DND-41 (cell line): ENCODE measurements at regions not wholly inside any gene's neighbourhood (a gene's known extent, or its start where the extent isn't known, plus 50 kb on each side); places are given as distances from the start of the nearest gene placed in this dataset.

Experiments used
- ATAC-seq: fragments of 200-7000 bp; cut with Tn5 transposase; 3 replicates; pipeline ENCODE4 v1.9.1; 2021; ENCODE audit warnings: low read depth; ENCODE audit not compliant: insufficient read depth
- DNase-seq: peaks from one replicate; pipeline ENCODE4 v3.0.0-alpha.2; 2020
- H2AFZ ChIP-seq: 2 replicates; pipeline ENCODE4 v1.6.0; 2012; ENCODE audit warnings: low read depth, low read length
- H3K27ac ChIP-seq: 2 replicates; pipeline ENCODE4 v1.5.1; 2012; ENCODE audit warnings: low read length, inconsistent platforms
- H3K27me3 ChIP-seq: fragments of 200-600 bp; sonication (generic); 2 replicates; pipeline ENCODE4 v1.6.0; 2012; ENCODE audit warnings: low read length, mild to moderate bottlenecking, inconsistent platforms; ENCODE audit not compliant: insufficient read depth, poor library complexity
- H3K36me3 ChIP-seq: 2 replicates; pipeline ENCODE4 v1.5.1; 2012; ENCODE audit warnings: low read length, inconsistent platforms; ENCODE audit not compliant: insufficient read depth
- H3K4me1 ChIP-seq: 2 replicates; pipeline ENCODE4 v1.5.1; 2012; ENCODE audit warnings: mild to moderate bottlenecking, low read length; ENCODE audit not compliant: insufficient read depth
- H3K4me2 ChIP-seq: 2 replicates; pipeline ENCODE4 v1.6.0; 2012; ENCODE audit warnings: mild to moderate bottlenecking, moderate library complexity, low read length, inconsistent platforms; ENCODE audit not compliant: insufficient read depth
- H3K4me3 ChIP-seq, 2 experiments: fragments of 200-600 bp in 1 of 2; shearing (Covaris generic) in 1 of 2; 2 replicates each; pipeline ENCODE4 v1.5.1; 2012 to 2016; ENCODE audit warnings: inconsistent platforms in 2 of 2, low read length in 2 of 2, mild to moderate bottlenecking in 2 of 2, low read depth in 1 of 2, moderate library complexity in 1 of 2
- H3K79me2 ChIP-seq: 2 replicates; pipeline ENCODE4 v1.6.0; 2012; ENCODE audit warnings: low read length, inconsistent platforms; ENCODE audit not compliant: insufficient read depth
- H3K9ac ChIP-seq: 2 replicates; pipeline ENCODE4 v1.6.0; 2012; ENCODE audit warnings: low read depth, mild to moderate bottlenecking, inconsistent platforms, low read length, moderate library complexity
- H3K9me3 ChIP-seq: 2 replicates; pipeline ENCODE4 v1.5.1; 2012; ENCODE audit warnings: low read length, moderate library complexity, mild to moderate bottlenecking, inconsistent platforms; ENCODE audit not compliant: insufficient read depth, severe bottlenecking
- H4K20me1 ChIP-seq: 2 replicates; pipeline ENCODE4 v1.6.0; 2012; ENCODE audit warnings: low read length; ENCODE audit not compliant: insufficient read depth
- CTCF ChIP-seq: IDR thresholded peaks from 2 replicates; pipeline ENCODE4 v1.5.1; 2012; ENCODE audit warnings: borderline replicate concordance, low read length, moderate library complexity, mild to moderate bottlenecking; ENCODE audit not compliant: poor library complexity, severe bottlenecking; ENCODE audit errors: extremely low read depth
- EZH2 ChIP-seq: IDR thresholded peaks from 3 replicates; pipeline ENCODE4 v1.6.1; 2012; ENCODE audit warnings: borderline replicate concordance, low read depth, mild to moderate bottlenecking, moderate library complexity, low read length, inconsistent platforms; ENCODE audit not compliant: severe bottlenecking

- no peak overlapping the region for H3K4me3 ChIP-seq
- no peaks in the 10 kb centered on the region for H3K4me1 ChIP-seq
- H3K9ac ChIP-seq: no peak overlapping the region
- no peak overlapping the region for H2AFZ ChIP-seq
- ATAC-seq (no peak), DNase-seq (no peak)
- TF ChIP-seq EZH2 (no peak), CTCF (no peak)
- no peaks in the 10 kb centered on the region for H3K27me3 ChIP-seq
- H3K4me2 ChIP-seq: no peak overlapping the region
- no peak overlapping the region for H3K27ac ChIP-seq
- no peaks in the 10 kb centered on the region for H3K36me3 ChIP-seq
- H3K79me2 ChIP-seq: no peaks in the 10 kb centered on the region
- H4K20me1 ChIP-seq: no peaks in the 10 kb centered on the region
- H3K9me3 ChIP-seq: no peaks in the 10 kb centered on the region
Measured at GRCh38 chr2:42900289-42900891, 108.0 kb upstream of the HAAO start.

GRCh38 chr2:42897358-42897757 is 105.0 kb upstream of the HAAO start:
- no peak for ATAC-seq
- Histone ChIP-seq H3K9ac (no peak overlapping the region), H3K4me1 (no peaks in the 10 kb centered on the region), H2AFZ (no peak overlapping the region), H3K4me3 (no peak overlapping the region), H3K4me2 (no peak overlapping the region), H3K27ac (no peak overlapping the region), H3K9me3 (no peaks in the 10 kb centered on the region), H3K27me3 (no peaks in the 10 kb centered on the region), H3K36me3 (no peaks in the 10 kb centered on the region), H3K79me2 (no peaks in the 10 kb centered on the region), H4K20me1 (no peaks in the 10 kb centered on the region)
- DNase-seq: no peak
- TF ChIP-seq CTCF (no peak), EZH2 (no peak)

- no peak overlapping the region for H3K4me3 ChIP-seq
- DNase-seq (no peak), ATAC-seq (no peak)
- no peaks in the 10 kb centered on the region for H4K20me1 ChIP-seq
- no peaks in the 10 kb centered on the region for H3K27me3 ChIP-seq
- no peak overlapping the region for H3K27ac ChIP-seq
- H2AFZ ChIP-seq: no peak overlapping the region
- H3K79me2 ChIP-seq: no peaks in the 10 kb centered on the region
- H3K4me1 ChIP-seq: no peaks in the 10 kb centered on the region
- no peak for TF ChIP-seq CTCF
- TF ChIP-seq EZH2: no peak
- no peaks in the 10 kb centered on the region for H3K36me3 ChIP-seq
- no peak overlapping the region for H3K9ac ChIP-seq
- H3K4me2 ChIP-seq: no peak overlapping the region
- H3K9me3 ChIP-seq: no peaks in the 10 kb centered on the region
Measured at GRCh38 chr2:42895791-42896135, 103.4 kb upstream of the HAAO start.

GRCh38 chr2:42895134-42895790 is 102.9 kb upstream of the HAAO start:
- Histone ChIP-seq H3K36me3 (no peaks in the 10 kb centered on the region), H2AFZ (no peak overlapping the region), H3K9ac (no peak overlapping the region), H3K27ac (no peak overlapping the region), H3K4me2 (no peak overlapping the region), H3K9me3 (no peaks in the 10 kb centered on the region), H3K4me1 (no peaks in the 10 kb centered on the region), H3K79me2 (no peaks in the 10 kb centered on the region), H4K20me1 (no peaks in the 10 kb centered on the region), H3K27me3 (no peaks in the 10 kb centered on the region), H3K4me3 (no peak overlapping the region)
- no peak for TF ChIP-seq CTCF
- no peak for TF ChIP-seq EZH2
- ATAC-seq: no peak
- no peak for DNase-seq
